HPDE6-E6E7 (cell line): ENCODE measurements at regions not wholly inside any gene's neighbourhood (a gene's known extent, or its start where the extent isn't known, plus 50 kb on each side); places are given as distances from the start of the nearest gene placed in this dataset.
A peak's percentile ranks its signal among the peaks of the same experiment; 100 is the strongest.
"Not testable (repeated sequence)": the region's sequence is repeated elsewhere in the genome, so short reads cannot be mapped to it uniquely, and the experiment has no call there.

Source experiments
- DNase-seq: peaks from one replicate; pipeline ENCODE4 v3.0.0; 2011; ENCODE audit warnings: missing footprints; ENCODE audit errors: extremely low spot score

- DNase-seq: no peak
These were observed 172.9 kb downstream of the MBL2 start for GRCh38 chr10:52599551-52600200.

GRCh38 chr10:52604131-52604530 lies 168.5 kb downstream of the MBL2 start:
- DNase-seq: not testable (repeated sequence)

GRCh38 chr10:52609071-52609470 lies 163.5 kb downstream of the MBL2 start:
- DNase-seq: no peak

GRCh38 chr10:52609626-52610240 lies 162.9 kb downstream of the MBL2 start:
- no peak for DNase-seq

- DNase-seq: no peak
These were observed 157.3 kb downstream of the MBL2 start for GRCh38 chr10:52615331-52615730.

- DNase-seq: no peak
These were observed 156.7 kb downstream of the MBL2 start for GRCh38 chr10:52615756-52616394.

- no peak for DNase-seq
These were observed 156.2 kb downstream of the MBL2 start for GRCh38 chr10:52616395-52616764.

- no peak for DNase-seq
These were observed 155.2 kb downstream of the MBL2 start for GRCh38 chr10:52617346-52617745.

- DNase-seq: no peak
These were observed 153.5 kb downstream of the MBL2 start for GRCh38 chr10:52619052-52619451.

- DNase-seq: no peak
These were observed 150.9 kb downstream of the MBL2 start for GRCh38 chr10:52621635-52622079.

- no peak for DNase-seq
These were observed 148.8 kb downstream of the MBL2 start for GRCh38 chr10:52623761-52624160.

GRCh38 chr10:52627279-52627678 lies 145.3 kb downstream of the MBL2 start:
- DNase-seq: no peak

GRCh38 chr10:52631146-52631545 lies 141.4 kb downstream of the MBL2 start:
- no peak for DNase-seq

GRCh38 chr10:52631648-52632047 lies 140.9 kb downstream of the MBL2 start:
- no peak for DNase-seq

GRCh38 chr10:52632591-52632990 lies 140.0 kb downstream of the MBL2 start:
- DNase-seq: no peak

- no peak for DNase-seq
These were observed 139.3 kb downstream of the MBL2 start for GRCh38 chr10:52633266-52633665.

GRCh38 chr10:52635651-52636050 lies 136.9 kb downstream of the MBL2 start:
- no peak for DNase-seq

- no peak for DNase-seq
These were observed 135.7 kb downstream of the MBL2 start for GRCh38 chr10:52636874-52637273.

- peak; percentile 1 for DNase-seq
These were observed 135.0 kb downstream of the MBL2 start for GRCh38 chr10:52637592-52637991.

- DNase-seq: no peak
These were observed 132.9 kb downstream of the MBL2 start for GRCh38 chr10:52639652-52640051.

GRCh38 chr10:52642208-52642607 lies 130.4 kb downstream of the MBL2 start:
- DNase-seq: no peak

GRCh38 chr10:52644373-52645186 lies 128.0 kb downstream of the MBL2 start:
- DNase-seq: peak; percentile 12
